GM20000 (cell line): ENCODE measurements at regions not wholly inside any gene's neighbourhood (a gene's known extent, or its start where the extent isn't known, plus 50 kb on each side); places are given as distances from the start of the nearest gene placed in this dataset.

Experiments used
- DNase-seq: peaks from one replicate; pipeline ENCODE4 v3.0.0; 2012; ENCODE audit warnings: low spot score
- TF ChIP-seq, protein P1 (sequence below): IDR thresholded peaks from 2 replicates; pipeline ENCODE4 v1.5.1; 2012; ENCODE audit warnings: mild to moderate bottlenecking, control low read depth; ENCODE audit errors: extremely low read depth, missing control alignments

DNA sequence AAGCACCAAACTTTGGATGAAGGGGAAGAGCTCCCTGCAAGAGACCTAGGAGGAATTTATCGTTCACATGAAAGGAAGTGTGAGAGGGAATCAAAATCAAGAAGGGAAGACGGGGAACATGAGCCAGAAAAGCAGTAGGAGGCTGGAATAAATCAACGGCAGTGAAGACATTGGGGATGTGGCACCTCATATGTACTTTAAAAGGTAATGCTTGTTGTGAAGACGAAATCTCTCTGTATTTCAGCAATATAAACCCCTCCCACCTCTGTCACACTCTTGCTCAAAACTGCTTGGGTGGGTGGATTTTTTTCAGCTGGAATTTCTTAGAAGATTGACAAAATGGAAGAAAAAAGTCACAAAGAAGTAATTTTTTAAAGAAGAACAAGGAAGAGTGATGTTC, 243.5 kb downstream of the BUD13 start:
- TF ChIP-seq, protein P1, sequence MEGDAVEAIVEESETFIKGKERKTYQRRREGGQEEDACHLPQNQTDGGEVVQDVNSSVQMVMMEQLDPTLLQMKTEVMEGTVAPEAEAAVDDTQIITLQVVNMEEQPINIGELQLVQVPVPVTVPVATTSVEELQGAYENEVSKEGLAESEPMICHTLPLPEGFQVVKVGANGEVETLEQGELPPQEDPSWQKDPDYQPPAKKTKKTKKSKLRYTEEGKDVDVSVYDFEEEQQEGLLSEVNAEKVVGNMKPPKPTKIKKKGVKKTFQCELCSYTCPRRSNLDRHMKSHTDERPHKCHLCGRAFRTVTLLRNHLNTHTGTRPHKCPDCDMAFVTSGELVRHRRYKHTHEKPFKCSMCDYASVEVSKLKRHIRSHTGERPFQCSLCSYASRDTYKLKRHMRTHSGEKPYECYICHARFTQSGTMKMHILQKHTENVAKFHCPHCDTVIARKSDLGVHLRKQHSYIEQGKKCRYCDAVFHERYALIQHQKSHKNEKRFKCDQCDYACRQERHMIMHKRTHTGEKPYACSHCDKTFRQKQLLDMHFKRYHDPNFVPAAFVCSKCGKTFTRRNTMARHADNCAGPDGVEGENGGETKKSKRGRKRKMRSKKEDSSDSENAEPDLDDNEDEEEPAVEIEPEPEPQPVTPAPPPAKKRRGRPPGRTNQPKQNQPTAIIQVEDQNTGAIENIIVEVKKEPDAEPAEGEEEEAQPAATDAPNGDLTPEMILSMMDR: no peak
- no peak for DNase-seq

DNA sequence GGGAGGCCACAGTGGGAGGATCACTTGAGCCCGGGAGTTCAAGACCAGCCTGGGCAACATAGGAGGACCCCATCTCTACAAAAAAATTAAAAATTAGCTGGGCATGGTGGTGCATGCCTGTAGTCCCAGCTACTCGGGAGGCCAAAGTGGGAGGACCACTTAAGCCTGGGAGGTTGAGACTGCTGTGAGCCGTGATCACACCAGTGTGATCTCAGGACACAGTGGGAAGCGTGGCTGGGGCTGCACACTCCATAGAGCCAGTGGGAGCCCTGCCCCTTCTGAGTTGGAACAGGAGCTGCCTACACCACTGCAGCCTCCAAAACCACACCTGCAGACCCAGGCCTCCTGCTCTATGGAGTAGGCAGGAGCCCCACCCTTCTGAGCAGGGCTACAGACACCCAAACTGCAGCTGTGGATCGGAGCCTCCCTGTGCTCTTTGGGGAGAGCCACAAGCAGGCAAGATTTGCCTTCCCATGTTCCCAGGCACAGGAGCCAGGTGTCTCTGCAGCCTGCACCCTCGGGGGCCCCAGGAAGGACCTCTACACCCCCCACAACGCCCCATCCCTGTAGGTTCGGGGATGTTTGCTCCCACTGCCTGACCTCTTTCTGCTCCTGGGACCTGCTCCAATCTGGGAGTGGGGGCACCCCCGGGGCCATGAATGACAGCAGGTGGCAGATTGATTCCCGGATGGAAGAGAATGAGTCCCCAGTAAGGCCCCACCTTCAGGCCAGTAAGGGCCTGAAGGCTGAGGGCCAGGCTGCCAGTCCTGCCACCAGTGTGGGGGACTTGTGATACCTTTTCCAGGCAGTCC, 245.4 kb downstream of the BUD13 start:
- no peak for DNase-seq
- TF ChIP-seq, protein P1: no peak

DNA sequence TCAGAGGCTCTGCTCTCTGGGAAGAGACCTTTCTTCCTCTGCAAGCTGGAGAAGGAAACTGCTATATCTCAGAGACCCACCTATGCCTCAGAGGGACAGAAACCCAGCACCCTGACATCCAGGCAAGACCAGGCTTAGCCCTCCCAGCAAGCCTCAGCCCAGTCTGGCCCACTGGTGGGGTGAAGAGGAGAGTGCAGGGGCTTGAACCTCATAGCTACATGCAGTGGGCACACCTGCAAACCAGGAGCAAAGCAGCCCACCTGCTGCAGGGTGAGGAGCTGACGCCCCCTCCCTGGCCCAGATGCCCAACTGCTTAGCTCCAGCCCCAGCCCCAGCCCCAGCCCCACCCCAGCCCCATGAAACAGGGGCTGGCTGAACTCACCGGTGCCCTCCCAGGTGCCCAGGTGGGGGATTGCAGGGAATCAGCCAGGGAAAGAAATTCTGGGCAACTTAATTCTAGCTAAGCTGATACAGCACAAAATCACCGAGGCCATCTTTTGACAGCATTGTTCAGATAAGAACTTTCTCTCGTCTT, 246.8 kb downstream of the BUD13 start:
- DNase-seq: no peak
- TF ChIP-seq, protein P1: no peak

DNA sequence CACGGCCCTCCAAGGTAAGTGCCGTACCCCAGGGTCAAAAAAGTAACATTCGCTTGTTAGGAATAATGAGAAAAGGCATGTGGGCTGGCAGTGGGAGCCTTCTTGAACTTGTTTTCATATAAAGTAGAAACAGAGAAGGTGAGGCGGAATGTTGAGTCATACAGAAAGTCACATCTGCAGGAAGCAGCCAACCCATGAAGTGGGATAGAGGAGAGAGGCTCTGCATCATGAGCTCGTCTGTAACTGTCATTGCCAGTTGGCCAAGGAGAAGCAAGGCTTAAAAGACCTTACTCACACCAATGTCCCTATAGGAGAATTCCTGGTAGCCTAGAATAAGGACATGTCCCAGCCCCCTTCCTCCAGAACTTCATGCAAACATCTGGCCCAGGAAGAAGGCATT, 253.3 kb downstream of the BUD13 start:
- TF ChIP-seq, protein P1: no peak
- no peak for DNase-seq

DNA sequence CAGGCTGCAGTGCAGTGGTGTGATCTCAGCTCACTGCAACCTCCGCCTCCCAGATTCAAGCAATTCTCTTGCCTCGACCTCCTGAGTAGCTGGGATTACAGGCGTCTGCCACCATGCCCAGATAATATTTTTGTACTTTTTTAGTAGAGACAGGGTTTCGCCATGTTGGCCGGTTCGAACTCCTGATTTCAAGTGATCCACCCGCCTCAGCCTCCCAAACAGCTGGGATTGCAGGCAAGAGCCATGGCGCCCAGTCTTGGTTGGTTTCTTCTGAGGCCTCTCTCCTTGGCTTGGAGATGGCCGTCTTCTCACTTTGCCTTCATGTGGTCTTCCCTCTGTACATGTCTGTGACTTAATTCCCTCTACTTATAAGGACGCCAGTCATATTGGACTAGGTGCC, 254.6 kb downstream of the BUD13 start:
- TF ChIP-seq, protein P1: no peak

DNA sequence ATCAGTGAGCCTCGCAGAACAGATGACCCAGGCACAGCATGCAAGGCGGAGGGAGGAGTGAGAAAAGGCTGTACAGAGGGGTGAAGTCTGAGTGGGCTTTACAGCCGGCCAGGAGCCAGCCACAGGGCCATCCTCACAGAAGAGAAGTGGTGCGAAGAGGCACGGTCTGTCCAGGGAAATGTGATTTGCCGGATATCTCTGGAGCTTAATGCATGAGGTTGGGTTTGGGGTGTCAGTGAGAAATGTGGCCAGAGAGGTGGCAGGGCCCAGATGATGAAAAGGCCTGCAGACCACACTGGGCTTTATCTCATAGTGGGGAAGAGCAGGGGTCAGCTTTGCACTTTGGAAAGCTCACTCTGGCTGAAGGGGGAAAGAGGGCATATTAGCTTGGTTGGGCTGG, 255.2 kb downstream of the BUD13 start:
- TF ChIP-seq, protein P1: no peak

More for the DNA sequence above, 254.6 kb downstream of the BUD13 start:
- no peak for DNase-seq

DNA sequence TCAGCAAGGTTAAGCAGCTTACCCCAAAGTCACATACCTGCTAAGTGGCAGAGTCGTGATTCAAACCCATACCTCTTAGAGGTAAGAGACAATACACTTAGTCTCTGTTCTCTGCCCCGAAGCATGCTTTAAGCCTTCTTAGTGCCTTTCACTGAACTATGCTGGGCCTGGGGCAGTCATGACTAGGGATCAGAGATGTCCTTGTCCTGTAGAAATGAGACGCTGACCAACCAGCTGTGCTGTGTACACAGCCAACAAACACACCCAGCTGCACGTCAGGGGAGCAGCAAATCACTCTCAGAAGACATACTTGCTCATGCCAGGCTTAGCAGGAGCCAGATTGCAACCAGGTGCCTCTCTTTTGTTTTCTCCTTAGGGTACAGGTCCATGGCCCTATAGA, 255.7 kb downstream of the BUD13 start:
- TF ChIP-seq, protein P1: no peak
- DNase-seq: no peak

More for the DNA sequence above, 255.2 kb downstream of the BUD13 start:
- no peak for DNase-seq
